GM06990 (cell line): ENCODE measurements at regions not wholly inside any gene's neighbourhood (a gene's known extent, or its start where the extent isn't known, plus 50 kb on each side); places are given as distances from the start of the nearest gene placed in this dataset.
A peak's percentile ranks its signal among the peaks of the same experiment; 100 is the strongest.

ENCODE experiments used
- DNase-seq: peaks from one replicate; pipeline ENCODE4 v3.0.0-alpha.2; 2011; ENCODE audit not compliant: insufficient read length; ENCODE audit errors: extremely low read depth
- H3K27me3 ChIP-seq: replicated peaks from 2 replicates; pipeline ENCODE4 v1.6.0; 2011; ENCODE audit warnings: low read length; ENCODE audit not compliant: control insufficient read depth, insufficient read depth
- H3K36me3 ChIP-seq: 2 replicates; pipeline ENCODE4 v1.5.1; 2011; ENCODE audit warnings: low read length; ENCODE audit not compliant: control insufficient read depth, insufficient read depth
- H3K4me3 ChIP-seq: replicated peaks from 2 replicates; pipeline ENCODE4 v1.5.1; 2011; ENCODE audit warnings: low read depth, mild to moderate bottlenecking, control low read depth, low read length
- CTCF ChIP-seq: IDR thresholded peaks from 2 replicates; pipeline ENCODE4 v1.5.1; 2011; ENCODE audit warnings: low read length, control low read depth, mild to moderate bottlenecking, inconsistent platforms; ENCODE audit not compliant: insufficient read depth, poor library complexity, severe bottlenecking

DNA sequence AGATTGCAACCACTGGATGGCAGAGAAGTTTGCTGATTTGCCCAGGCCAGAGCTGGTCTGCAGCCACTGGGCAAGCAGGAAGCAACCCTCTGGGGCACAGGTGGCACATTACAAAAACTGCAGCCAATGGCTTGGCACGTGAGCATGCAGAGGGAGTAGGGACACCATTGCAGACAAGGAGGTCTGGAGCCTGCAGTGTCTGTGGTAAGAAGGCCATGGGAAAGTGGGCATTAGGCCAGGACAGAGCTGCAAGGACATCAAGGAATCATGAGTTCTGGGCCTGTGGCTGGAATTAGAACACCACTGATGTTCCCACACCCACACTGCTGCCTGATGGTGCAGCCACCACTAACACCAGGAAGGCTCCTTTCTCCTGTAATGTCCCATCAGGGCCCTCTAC lies 113.0 kb downstream of the TSEN15 start:
- peak; percentile 19 for DNase-seq
- no peak overlapping the region for H3K4me3 ChIP-seq
- H3K36me3 ChIP-seq, result no peaks in the 10 kb centered on the region
- H3K27me3 ChIP-seq, result no peaks in the 10 kb centered on the region
- peak; percentile 1 for TF ChIP-seq CTCF

DNA sequence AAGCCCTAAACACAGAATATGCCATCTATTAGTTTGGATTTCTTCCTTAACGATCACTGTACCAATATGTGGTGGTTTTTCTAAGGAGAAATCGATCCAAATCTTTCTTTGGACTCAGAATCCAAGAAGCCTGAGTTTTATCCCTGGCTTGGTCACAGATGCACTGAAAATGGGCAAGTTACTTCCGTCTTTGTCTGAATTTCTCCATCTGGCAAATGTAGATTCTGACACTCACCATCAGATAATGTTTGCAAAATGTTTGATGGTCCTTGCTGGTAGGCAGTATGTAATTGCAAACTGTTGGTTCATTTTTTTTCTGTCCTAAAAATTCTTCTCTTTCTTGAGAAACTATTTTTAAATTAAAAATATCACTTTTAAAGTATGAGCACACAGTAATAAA lies 115.0 kb downstream of the TSEN15 start:
- Histone ChIP-seq H3K36me3 (no peaks in the 10 kb centered on the region), H3K27me3 (no peaks in the 10 kb centered on the region), H3K4me3 (no peak overlapping the region)
- no peak for DNase-seq
- TF ChIP-seq CTCF, result no peak

GRCh38 chr1:184167352-184167751 lies 115.8 kb downstream of the TSEN15 start:
- no peak for TF ChIP-seq CTCF
- DNase-seq, result no peak

GRCh38 chr1:184170719-184171118 lies 119.2 kb downstream of the TSEN15 start:
- TF ChIP-seq CTCF, result no peak
- no peak for DNase-seq

More at GRCh38 chr1:184167352-184167751, 115.8 kb downstream of the TSEN15 start:
- Histone ChIP-seq H3K27me3 (no peaks in the 10 kb centered on the region), H3K36me3 (no peaks in the 10 kb centered on the region), H3K4me3 (no peak overlapping the region)

GRCh38 chr1:184176058-184176457 lies 124.5 kb downstream of the TSEN15 start:
- Histone ChIP-seq H3K27me3 (peaks cover 1% of the 10 kb centered on the region; the same call in 1 of the 2 replicates), H3K36me3 (no peaks in the 10 kb centered on the region), H3K4me3 (no peak overlapping the region)
- no peak for DNase-seq
- TF ChIP-seq CTCF, result no peak

More at GRCh38 chr1:184170719-184171118, 119.2 kb downstream of the TSEN15 start:
- Histone ChIP-seq H3K36me3 (no peaks in the 10 kb centered on the region), H3K27me3 (no peaks in the 10 kb centered on the region), H3K4me3 (no peak overlapping the region)

GRCh38 chr1:184181044-184181443 lies 129.5 kb downstream of the TSEN15 start:
- no peak for DNase-seq
- TF ChIP-seq CTCF, result no peak
- H3K27me3 ChIP-seq, result peaks cover 1% of the 10 kb centered on the region; the same call in 1 of the 2 replicates
- no peak overlapping the region for H3K4me3 ChIP-seq
- no peaks in the 10 kb centered on the region for H3K36me3 ChIP-seq
